Activated effector memory CD4-positive, alpha-beta T cell treated with Interleukin-2 at 50 U/mL for 16 hours (primary cell): ENCODE measurements at regions not wholly inside any gene's neighbourhood (a gene's known extent, or its start where the extent isn't known, plus 50 kb on each side); places are given as distances from the start of the nearest gene placed in this dataset.
A peak's percentile ranks its signal among the peaks of the same experiment; 100 is the strongest.

Source experiments
- DNase-seq: peaks from one replicate; pipeline ENCODE4 v3.0.0-alpha.2; 2020

DNA sequence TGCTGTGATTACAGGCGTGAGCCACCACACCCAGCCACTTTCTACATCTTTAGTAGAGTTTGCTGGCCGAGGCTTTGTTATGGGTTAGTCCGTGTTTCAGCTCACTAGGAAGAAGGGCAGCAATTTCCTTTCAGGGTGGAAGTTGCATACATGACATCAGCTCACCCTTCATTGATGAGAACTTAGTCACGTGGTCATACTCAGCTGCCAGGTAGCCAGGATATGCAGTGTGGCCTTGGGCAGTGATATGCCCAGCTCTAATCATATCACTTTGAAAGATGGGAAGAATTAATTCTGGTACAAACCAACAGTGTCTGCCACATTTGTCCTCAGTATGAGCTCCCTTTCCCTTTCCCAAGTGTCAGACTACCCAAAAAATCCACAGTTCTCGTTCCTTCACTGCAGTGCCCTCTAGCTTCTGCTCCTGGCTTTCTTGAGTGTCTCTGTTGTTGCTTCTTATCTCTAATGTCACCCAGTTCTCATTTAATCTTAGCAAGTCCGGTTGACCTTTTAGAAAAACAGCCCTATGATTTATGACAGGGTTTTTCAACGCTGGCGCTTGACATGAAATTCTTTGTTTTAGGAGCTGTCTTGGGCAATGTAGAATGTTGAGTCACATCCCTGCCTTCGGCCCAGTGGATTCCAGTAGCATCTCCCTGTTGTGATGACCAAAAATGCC lies 108.7 kb upstream of the ITGB1 start:
- DNase-seq: no peak

DNA sequence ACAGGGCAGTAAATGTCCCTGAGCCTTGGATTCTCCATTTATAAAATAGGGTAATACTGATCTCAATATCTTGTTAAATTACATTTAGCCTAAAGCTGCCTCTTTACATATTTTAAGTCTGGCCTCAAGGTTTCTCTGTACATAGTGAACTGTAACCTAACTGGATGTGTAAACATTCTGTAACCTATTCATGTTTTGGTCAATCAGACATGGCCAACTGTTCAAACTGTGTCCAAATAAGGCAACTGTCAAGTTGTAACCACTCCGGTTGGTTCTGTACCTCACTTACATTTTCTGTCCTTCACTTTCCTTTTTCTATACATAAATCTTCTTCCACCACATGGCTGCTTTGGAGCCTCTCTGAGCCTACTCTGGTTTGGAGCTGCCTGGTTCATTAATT lies 107.1 kb upstream of the ITGB1 start:
- DNase-seq: no peak

DNA sequence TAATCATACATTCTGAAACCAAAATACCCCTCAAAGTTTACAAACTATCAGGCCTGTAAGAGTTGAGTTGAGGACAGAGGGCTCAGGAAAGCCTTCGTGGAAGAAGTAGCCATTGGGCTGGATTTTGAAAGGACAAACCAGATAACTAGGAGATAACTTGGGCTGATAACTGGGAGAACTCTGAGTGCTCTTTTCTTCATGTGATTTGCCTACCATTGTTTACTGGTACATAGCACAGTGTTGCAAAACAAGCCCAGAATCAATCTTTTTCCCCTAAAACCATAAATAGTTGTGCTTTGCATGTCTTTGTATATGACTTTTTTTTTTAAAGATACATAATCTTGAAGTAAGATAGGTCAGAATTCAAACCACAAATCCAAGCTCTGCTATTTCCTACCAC lies 106.7 kb upstream of the ITGB1 start:
- no peak for DNase-seq

DNA sequence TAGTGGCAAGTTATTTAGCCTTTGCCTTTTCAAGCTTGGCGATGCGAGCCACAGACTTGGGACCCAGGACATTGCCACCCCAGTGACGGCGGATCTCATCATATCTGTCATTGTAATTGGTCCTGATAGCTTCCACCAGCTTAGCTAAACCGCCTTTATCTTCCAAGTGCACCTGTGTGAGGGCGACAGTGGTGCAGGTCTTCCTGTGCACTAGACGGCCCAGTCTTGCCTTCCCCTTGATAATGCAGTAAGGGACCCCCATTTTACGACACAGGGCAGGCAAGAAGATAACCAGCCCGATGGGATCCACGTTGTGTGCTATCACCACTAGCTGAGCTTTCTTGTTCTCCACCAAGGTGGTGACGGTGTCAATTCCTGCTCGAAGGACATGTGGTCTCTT lies 99.6 kb upstream of the ITGB1 start:
- DNase-seq: no peak

DNA sequence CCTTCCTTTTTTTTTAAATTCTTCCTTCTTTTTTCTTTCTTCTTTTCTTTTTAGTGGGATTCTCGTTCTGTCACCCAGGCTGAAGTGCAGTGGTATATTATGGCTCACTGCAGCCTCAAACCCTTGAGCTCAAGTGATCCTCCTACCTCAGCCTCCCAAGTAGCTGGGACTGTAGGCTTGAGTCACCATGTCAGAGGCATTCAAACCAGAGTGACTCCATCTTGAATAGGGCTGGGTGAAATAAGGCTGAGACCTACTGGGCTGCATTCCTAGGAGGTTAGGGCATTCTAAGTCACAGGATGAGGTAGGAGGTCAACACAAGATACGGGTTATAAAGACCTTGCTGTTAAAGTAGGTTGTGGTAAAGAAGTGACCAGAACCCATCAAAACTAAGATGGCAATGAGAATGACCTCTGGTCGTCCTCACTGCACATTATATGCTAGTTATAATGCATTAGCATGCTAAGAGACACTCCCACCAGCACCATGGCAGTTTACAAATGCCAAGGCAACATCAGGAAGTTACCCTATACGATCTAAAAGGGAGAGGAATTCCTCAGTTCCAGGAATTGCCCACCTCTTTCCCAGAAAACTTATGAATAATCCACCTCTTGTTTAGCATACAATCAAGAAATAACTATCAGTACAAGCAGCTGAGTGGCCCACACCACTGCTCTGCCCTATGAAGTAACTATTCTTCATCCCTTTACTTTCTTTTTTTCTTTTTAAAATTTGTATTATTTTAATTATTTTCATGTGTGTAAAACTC lies 99.0 kb upstream of the ITGB1 start:
- DNase-seq: no peak

DNA sequence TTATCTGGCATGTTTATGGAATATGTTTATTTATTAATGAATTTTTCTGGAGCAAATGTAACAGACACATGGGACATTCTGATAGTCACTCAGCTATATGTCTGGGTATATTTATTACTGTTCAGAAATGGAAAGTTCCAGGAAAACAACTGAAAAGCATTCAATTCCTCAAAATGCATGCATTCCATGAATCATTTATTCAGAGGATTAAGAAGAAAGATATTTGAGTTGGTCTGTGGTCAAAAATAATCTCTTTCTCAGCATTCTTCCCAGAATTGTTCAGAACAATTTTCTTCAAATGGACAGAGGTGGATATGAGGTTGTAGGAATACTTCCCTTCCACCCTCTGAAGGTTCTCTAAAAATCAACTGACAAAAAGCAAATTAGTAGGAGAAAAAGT lies 97.6 kb upstream of the ITGB1 start:
- DNase-seq: no peak

DNA sequence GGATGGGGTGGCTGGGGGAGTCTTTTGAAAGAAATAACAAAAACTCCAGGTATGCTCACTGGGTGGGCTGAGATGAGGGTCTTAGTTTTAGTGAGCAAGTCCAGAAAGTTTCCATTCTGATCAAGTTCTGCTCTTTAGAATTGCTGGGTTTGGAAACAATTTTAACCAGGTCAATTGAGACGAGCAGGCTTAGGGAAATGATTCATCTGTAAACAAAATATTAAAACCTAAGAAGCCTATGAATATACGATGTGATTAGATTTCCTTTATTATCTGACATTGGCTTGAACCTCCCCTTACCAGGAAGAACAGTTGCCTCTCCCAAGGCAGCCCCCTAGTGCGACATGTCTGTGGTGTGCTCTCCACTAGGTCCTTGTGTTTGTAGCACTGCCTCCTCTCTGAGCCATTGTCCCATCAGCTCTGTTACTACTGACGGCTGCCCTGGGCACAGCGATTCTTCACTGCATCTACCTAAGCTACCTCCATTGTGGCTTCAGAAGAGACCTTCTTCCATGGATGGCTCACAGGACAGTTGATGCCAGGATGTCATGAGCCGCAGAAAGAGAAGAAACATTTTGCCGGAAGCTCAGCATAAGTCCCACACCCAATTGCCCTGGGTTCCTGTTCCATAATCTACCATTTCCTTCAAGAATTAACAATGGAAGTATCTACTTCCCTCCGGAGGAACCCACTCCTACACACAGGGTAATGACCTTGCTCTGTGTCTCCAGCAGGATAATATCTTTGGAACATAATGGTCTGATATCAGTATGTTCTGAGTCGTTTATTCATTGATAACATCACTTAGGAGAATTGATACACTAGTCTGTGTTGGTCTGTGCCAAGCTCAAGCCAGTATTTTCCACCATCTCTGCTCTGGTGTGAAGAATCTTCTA lies 95.1 kb upstream of the ITGB1 start:
- no peak for DNase-seq

DNA sequence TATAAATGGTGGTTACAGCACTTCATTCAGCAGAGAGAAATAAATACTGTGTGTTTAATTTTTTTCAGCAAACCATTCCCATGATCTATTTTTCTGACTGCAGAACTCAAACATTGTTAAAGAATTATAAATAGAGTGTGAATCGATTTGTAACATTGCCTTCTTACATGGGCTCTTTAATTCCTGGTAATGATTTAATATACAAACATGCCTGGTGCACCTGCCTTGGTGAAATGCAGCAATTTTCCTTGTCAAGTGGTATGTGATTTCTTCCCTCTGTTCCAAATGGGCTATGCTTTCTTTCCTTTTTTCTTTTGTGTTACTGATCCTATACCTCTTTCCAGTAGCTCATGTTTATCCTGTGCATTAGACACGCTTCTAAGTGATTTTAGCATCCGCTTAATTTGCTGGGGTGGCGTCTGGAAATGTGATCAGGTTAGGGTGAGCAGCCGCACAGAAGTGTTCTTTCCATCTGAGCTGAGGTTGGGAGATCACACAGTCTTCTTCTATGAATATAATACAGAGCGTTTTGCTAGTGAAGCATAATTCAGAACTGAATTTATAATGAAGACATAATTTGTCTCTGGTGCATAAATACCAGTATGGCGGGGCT lies 94.3 kb upstream of the ITGB1 start:
- DNase-seq: no peak

DNA sequence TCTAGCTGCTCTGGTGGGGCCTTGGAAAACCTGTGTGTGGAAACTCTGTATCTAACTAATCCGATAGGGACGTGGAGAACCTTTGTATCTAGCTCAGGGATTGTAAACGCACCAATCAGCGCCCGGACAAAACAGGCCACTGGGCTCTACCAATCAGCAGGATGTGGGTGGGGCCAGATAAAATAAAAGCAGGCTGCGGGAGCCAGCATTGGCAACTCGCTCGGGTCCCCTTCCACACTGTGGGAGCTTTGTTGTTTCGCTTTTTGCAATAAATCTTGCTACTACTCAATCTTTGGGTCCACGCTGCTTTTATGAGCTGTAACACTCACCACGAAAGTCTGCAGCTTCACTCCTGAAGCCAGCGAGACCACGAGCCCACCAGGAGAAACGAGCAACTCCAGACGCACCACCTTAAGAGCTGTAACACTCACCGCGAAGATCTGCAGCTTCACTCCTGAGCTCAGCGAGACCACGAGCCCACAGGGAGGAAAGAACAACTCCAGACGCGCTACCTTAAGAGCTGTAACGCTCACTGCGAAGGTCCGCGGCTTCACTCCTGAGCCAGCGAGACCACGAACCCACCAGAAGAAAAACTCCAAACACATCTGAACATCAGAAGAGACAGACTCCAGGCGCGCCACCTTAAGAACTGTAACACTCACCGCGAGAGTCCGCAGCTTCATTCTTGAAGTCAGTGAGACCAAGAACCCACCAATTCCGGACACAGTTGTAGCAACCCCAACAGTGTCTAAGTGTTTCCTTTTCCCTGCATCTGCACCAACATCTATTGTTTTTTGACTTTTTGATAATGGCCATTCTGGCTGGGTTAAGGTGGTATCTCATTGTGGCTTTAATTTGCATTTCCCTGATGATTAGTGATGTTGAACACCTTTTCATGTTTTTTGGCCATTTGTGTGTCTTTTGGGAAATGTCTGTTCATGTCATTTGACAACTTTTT lies 92.2 kb upstream of the ITGB1 start:
- peak; percentile 26 for DNase-seq

DNA sequence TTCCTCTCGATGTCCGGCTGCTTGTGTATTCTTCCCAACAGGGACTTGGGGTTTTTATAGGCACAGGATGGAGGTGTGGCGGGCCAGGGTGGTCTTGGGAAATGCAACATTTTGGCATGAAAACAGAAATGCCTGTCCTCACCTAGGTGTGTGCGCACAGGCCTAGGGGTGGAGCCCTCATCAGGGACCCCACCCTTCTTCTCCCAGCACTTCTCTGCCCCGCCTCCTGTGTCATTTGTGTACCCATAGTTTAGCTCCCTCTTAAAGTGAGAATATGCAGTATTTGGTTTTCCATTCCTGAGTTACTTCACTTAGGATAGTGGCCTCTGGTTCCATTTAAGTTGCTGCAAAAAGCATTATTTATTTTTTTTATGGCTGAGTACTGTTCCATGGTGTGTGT lies 90.2 kb upstream of the ITGB1 start:
- DNase-seq: no peak

DNA sequence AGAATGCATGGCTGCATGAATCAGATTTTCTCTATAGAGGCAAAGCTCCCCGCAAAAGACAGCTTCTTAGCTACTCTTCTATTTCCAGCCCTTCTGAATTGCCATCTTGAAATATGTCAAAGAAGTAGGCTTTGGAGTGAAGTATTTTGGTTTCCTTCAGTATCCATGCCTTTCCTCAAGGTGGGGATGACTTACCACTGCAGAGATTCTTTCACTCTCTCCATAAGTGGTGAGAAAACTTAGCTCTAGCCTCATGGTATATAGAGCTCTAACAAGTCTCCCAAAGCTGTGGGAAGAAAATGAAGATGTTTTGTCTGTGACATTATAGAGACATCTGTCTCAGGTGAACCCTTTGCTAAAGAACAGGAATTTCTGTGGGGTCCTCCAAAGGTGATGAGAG lies 89.6 kb upstream of the ITGB1 start:
- no peak for DNase-seq

DNA sequence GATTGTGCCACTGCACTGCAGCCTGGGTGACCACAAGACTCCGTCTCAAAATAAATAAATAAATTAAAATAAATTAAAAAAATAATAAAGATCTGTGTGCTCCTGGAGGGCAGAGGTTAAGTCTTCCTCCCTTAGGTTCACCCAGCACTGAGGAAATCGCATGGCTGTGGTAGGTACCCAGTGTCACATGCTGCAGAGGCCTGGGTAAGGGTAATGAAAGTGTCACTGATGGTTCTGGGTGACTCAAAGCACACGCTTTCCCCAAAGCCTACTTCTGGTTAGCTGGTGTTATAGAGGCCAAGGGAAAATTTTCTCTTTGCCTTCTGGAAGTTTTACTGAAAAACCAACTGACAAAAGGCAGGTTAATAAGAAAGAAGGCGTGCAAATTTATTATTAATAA lies 88.8 kb upstream of the ITGB1 start:
- DNase-seq: no peak

DNA sequence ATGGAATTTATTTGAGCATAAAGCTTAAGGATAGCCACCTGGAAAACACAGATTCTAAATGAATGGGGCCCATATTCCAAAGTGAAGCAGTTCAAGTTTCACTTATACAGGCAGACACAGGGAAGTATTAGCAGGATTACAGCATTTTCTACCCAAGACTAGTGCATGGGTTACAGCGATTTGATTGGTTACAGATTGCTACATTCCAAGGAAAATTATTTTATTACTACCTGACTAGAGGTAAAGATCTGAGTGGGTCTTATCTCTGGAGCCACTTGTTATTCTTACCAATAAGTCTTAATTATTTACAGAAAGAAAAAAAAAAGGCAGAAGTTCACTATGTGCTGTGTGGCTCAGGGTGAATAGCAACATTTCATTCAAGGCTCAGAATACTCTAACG lies 87.4 kb upstream of the ITGB1 start:
- no peak for DNase-seq

DNA sequence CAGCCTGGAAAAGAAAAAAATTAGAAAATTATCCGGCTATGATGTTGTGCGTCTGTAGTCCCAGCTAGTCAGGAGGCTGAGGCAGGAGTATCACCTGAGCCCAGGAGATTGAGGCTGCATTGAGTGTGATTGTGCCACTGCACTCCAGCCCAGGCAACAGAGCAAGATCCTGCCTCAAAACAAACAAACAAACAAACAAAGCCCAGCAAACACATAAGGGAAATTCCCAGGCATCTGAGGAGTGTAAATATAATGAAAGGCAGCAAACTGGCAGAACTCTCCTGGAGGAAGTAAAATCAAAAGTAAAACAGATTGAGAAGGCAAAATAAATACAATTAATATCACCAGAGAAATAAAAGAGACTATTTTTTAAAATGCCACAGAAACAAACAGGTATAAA lies 84.5 kb upstream of the ITGB1 start:
- DNase-seq: no peak

DNA sequence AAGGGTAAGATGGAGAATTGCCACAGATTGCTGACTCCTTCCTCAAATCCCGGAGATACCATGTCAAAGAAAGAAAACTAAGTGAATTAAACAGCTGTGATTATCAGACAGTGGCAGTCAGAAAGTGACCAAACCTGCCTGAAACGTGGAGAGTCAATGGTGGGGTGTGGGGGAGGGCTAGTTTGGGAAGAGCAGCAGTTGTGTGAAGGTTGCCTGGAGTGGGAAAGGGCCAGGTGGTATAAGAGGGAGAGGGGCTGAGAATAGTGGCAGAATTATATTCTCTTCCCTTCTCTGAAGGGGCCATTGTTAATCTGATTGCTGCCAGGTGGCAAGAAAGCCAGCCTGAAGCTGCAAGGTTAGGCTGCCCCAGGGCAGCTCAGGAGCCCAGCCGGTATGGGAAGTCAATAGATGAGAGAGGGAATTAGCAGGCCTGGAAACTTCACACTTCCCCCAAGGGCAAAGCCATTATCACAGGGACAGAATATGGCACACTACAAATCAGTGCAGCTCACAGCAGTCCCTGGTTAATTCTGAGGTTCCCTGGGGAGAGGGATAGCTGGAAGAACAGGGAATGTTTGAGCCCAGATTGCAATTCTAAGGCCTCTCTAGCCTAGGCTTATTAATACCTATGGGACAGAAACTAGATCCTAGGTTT lies 83.9 kb upstream of the ITGB1 start:
- DNase-seq: no peak

DNA sequence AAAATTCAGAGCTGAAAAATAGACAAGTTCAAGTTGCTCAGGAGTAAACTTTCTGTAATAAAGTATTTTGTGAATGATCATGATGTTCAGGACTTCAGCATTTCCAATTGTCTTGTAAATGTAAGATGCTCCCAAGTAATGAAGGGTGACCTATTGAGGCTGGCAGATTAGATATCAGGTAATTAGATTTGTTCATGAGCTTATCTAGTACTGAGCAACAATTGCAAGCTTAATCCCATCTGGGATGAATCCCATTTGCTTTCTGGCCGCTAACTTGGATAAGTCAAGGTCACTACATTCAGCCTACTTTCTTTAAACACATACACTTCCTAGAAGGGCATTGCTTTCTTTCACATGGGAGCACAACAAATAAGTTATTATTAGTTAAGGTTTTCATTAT lies 82.4 kb upstream of the ITGB1 start:
- DNase-seq: no peak

DNA sequence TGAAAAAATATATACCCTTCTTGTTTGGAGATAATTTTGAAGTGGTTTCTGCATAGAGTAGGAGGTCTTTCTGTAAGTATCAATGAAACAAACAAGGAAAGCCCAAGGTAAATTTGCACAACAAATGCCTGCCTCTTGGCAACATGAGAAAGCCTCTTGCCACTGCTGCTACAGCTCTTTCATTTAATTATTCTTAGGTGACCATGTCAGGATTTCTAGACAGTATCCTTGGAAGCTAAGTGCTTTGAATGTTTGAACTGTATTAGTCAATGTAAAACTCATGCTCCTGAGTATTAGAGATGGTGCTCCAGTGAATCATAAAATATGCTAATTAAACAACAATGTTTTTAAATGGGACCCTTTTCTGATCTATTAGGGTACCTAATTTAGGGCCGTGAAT lies 81.2 kb upstream of the ITGB1 start:
- no peak for DNase-seq

DNA sequence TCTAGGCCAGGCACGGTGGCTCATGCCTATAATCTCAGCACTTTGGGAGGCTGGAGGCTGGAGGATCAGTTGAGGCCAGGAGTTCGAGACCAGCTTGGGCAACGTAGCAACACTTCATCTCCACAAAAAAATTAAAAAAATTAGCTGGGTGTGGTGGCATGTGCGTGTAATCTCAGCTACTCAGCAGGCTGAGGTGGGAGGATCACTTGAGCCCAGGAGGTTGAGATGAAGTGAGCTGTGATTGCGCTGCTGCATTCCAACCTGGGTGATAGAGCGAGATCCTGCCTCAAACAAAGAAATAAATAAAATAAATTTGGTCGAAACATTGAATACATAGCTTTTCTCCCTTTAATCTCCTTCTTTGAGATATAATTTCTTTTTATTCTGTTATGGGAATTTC lies 80.6 kb upstream of the ITGB1 start:
- no peak for DNase-seq

DNA sequence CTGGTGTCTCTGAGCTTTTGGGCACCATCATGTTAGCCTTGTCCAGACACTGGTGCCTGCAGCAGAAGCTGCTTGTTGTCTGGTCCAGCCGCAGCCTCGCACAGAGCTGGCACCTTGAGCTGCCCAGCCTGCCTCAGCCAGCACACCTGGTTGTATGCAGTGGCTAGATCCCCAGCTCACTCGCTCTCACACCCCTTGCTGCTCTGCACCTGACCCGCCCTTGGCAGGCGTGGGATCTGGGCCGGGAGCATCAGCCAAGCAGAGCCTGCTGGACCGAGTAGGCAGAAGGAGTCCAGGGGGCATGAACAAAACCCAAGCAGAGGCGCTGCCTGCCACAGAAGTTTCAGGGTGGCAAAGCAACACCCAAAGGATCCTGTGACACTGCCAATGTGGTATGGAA lies 79.7 kb upstream of the ITGB1 start:
- DNase-seq: no peak

DNA sequence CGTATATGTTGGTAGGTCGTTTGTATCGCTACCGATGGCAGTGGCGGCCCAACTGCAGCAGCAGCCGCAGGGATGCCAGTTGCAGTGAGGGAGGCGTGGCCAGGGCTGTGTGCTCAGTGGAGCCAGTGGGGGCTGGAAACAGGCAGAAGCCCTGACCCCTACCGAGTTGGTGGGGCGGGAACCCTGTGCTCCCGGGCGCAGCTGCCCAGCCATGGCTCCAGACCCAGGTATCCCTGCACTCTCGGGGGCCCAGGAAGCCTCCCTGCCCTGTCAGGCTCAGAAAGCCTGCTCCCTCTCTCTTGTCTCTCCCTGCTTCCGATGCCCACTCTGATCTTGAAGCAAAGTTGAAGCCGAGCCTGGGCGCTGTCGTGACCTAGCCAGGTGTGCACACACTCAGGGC lies 78.6 kb upstream of the ITGB1 start:
- no peak for DNase-seq

DNA sequence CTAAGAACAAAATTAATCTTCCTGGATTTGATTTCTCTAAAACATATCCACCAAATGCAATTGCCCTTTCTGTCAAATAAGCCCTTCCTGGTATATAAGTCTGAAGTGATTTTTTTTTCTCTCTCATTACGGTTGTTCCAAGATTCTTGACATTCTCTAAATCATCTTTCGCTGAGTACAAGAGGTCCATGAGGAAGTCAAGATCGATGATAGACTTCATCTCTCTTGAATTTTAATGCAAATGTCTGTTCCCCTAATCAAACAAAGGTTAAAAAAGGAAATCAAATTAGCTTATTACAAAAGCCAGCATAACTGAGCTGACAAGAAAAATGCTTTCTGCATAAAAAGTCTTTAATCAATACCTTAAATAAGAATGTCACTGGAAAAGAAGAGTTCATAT lies 77.4 kb upstream of the ITGB1 start:
- no peak for DNase-seq

DNA sequence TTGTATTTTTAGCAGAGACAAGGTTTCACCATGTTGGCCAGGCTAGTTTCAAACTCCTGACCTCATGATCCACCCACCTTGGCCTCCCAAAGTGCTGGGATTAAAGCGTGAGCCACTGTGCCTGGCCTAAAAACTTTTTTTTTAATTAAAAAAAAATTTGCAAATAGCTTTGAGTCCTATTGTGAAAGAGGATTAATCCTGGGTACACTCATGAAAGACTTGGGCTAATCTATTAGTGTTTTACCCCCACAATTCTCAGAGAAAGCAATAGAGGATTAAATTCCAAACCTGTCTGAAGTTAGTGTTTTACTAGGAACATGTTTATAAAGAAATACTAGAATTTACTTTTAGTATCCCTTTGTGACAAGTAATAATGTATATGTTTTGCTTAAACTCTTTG lies 76.9 kb upstream of the ITGB1 start:
- no peak for DNase-seq
